ENCODE measurements at regions not wholly inside any gene's neighbourhood (a gene's known extent, or its start where the extent isn't known, plus 50 kb on each side); places are given as distances from the start of the nearest gene placed in this dataset.

- DNase-seq (ENCODE audit: low read depth, low spot score): no peak
Measured at GRCh38 chr2:23268467-23269263, 116.3 kb upstream of the KLHL29 start.

GRCh38 chr2:23269747-23270146, 115.2 kb upstream of the KLHL29 start:
- DNase-seq (ENCODE audit: low read depth, low spot score): no peak

DNA sequence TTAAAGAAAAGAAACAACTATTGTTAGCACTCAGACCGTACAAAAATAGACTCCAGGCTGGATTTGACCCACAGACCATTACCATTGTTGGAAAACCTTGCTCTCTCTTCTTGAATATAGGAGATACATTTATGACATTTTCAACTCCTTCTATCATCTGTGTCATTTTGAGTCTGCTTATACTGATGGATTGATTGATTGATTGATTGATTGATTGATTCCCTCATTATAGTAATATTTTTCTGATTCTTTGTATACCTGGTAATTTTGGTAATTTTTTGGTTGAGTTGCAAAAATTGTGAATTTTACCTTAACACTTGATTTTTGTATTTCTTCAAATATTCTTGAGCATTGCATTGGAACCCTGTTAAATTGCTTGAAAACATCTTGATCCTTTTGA, 114.2 kb upstream of the KLHL29 start:
- no peak for DNase-seq (ENCODE audit: low read depth, low spot score)

- no peak for DNase-seq (ENCODE audit: low read depth, low spot score)
Measured at GRCh38 chr2:23271230-23271629, 113.7 kb upstream of the KLHL29 start.

DNA sequence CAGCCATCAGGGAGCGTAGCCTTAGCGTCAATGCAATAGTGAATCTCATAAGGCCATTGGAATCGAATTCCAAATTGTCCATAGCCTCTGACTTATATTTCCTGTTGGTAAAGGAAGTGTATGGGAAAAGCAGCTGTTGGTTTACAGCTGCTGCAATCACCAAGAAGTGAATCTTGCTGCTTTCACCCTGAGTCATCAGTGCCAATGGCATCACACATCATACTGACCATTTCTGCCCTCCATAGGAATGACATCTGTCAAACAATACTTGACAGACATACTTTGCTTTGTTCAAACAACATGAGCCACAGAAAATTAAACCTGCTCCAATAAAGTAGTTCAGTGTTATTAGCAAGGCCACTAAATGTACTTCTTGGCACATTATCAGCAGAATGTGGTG, 111.2 kb upstream of the KLHL29 start:
- DNase-seq (ENCODE audit: low read depth, low spot score): no peak

DNA sequence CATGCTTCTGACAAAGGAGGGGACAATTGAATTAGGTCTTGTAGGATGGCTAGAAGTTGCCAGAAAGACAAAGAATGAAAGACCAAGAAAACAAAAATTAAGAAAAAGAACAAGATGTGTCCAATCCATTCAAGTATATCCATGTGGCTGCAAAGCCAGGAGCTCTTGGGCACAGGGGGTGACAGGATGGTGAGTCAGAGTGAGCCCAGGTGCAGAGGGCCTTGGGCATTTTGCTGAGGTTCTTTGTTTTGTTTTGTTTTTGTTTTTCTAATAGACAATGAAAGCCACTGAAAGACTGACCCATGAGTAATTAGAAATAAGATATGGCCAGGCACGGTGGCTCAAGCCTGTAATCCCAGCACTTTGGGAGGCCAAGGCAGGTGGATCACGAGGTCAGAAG, 104.6 kb upstream of the KLHL29 start:
- no peak for DNase-seq (ENCODE audit: low read depth, low spot score)

DNA sequence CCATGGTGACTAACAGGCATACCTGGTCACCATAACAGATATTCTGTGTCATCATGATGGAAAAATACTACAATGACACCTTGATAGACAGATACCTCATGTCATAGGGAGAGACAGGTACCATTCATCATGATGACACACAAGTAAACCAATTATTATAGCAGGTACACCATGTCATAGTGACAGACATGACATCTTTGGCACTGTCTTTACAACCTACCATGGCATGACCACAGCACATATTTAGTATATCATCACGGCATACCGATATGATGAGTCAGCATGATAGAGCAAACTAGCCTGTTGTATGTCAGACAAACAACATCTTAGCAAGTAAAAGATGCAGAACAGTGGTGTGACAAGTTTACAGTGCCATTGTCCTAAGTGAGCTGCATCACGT, 101.3 kb upstream of the KLHL29 start:
- DNase-seq (ENCODE audit: low read depth, low spot score): no peak

DNA sequence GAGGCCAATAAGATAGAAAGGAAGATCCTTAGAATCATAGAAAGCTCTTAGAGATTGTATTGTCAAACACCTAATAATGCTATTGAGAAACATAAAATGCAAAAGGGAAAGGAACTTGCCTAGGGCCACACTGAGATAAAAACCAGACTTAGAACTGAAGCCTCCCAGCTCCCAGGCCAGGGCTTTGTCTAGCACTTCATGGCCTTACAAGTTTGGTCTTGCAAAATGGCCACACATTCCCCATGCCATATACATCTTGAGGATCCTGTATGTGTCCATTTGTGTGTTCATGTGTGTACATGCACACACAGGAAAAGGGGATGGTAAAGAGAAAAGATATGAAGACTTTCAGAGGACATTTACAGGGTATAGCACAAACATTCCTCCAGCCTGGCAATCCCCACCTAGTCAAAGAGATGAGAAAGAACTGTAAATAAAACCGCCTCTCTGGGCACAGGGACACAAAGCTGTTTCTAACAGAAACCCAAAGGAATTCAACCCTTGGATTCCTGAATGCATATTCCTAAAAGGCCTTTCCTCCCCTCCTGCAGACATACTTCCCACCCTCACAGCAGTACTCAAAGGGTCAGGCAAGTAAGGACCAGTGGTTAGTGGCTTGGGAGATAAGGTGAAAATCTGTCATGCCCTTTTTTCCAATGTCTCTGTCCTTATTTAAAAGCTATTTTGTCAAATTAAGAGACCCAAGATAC, 99.7 kb upstream of the KLHL29 start:
- no peak for DNase-seq (ENCODE audit: low read depth, low spot score)

DNA sequence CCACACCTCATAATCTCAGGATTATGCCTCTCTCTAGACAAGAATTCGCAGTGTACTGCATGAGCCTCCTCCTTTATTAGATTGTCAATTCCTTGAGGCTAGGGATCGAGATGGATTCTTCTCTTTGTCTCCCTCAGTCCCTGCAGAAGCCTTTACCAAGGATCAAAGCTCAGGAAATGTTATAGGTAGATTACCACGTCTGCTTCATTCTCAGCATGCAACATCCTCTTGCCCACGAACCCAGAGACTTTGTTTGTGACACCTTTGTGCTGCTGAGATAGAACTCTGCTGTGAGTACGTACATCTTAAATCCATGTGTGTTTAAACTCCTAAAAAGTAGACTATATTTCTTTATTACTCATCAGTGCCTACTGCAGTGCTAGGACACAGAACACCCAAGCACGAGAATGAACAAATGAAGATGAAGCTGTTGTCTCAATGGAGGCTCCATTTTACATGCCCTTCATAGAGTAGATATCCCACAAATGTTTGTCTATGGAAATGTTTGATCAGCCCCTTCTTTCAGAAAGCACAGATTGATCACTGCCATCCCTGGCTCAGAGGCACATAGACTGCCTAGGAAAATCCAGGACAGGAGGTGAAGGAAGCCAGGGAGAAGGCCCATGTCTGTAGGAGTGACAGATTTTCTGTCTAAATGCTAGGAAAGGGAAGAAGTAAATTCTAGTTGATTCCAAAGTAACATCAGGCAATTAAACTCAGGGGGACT, 98.8 kb upstream of the KLHL29 start:
- DNase-seq (ENCODE audit: low read depth, low spot score): no peak

GRCh38 chr2:23286758-23287704, 97.9 kb upstream of the KLHL29 start:
- no peak for DNase-seq (ENCODE audit: low read depth, low spot score)

DNA sequence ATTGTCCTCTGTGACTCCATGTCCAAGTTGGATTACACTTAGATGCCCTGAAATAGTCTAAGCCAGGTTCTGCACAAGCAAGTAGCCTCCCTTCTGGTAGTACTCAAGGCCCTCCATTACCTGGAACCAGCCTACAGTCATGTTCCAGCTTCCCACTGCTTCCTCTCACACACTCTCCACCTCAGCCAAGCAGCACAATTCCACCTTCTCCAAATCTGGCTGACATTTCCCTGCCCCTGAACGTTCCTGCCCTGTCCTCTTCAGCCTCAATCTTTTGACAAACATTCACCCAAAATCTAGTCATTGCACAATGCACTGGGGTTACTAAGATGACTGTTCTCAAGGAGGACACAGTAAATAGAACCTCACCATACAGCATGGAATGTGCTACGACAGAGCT, 95.3 kb upstream of the KLHL29 start:
- no peak for DNase-seq (ENCODE audit: low read depth, low spot score)

GRCh38 chr2:23291239-23291638, 93.7 kb upstream of the KLHL29 start:
- DNase-seq (ENCODE audit: low read depth, low spot score): no peak

DNA sequence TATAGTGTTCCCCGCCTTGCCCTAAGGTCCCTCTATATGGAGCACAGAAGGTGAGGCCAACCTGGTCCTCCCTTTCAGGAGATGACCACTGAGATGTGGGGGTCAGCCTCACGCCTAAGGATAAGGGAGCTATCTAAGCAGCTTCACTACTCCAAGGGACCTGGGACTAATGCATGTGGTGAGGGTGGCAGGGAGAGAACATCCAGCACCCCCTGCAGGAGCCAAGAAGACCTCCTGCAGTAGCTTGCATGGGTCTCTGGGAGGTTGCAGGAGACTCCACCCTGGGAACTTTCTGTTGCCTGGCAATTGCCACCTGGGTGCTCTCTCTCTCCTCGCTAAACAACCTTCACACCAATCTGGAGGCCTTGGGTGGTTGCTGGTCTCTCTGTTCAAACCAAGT, 93.0 kb upstream of the KLHL29 start:
- DNase-seq (ENCODE audit: low read depth, low spot score): no peak

DNA sequence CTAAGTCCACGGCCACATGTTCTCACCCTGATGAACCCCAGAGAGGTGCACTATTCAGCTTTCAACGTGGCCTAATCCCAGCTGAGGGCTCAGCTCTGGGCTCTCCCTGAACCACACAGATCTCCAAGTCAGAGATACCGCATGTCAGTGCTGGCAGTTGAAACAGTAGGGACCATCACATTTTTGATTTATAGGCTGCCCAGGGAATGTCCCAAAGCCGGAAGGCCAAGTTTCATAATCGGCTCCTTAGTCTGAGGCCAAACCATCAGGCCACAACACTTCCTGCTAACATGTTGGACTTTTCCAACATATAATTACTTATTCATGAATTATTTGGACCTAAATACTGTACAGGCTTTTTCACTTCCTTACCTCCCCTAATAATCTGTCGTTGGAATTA, 91.9 kb upstream of the KLHL29 start:
- DNase-seq (ENCODE audit: low read depth, low spot score): no peak

DNA sequence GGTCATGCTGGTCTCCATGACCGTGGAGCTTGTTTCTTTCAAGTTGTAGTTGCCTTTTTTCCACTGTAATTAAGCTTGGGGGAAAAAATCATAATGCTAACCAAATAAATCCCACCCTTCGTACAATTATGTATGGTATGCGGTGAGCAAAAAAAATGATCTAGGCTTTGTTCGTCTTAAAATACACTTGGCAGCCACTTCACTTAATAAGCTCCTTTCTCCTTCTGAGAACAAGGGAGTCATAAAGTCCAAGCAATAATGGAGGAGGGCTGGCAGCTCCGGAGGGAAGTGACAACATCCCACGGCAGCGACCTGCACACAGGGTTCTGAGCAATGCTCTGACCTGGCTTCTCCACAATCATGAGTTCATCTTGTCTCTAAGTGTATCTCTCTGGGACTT, 91.2 kb upstream of the KLHL29 start:
- no peak for DNase-seq (ENCODE audit: low read depth, low spot score)

GRCh38 chr2:23294238-23294637, 90.7 kb upstream of the KLHL29 start:
- DNase-seq (ENCODE audit: low read depth, low spot score): no peak

DNA sequence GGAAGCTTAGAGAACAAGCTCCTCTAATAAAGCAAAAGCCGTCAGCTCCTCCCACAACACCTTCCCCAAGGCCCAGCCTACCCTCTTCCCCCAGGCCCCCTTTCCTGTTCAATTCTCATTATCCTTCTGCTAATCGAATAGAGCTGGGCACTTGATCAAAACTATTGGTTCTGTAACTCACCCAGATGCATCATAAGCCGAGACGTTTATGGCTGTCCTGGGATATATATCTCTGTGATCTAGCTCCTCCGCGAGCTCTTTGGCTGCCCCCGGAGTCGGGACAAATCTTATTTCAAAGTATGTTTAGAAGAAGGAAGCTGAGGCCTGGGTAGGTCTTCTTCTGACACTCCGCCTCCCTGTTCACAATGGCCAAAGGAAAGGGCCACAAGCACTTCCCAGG, 88.3 kb upstream of the KLHL29 start:
- DNase-seq (ENCODE audit: low read depth, low spot score): no peak

- DNase-seq (ENCODE audit: low read depth, low spot score): no peak
Measured at GRCh38 chr2:23297112-23297511, 87.9 kb upstream of the KLHL29 start.

GRCh38 chr2:23298551-23298950, 86.4 kb upstream of the KLHL29 start:
- DNase-seq (ENCODE audit: low read depth, low spot score): no peak

GRCh38 chr2:23299476-23300195, 85.3 kb upstream of the KLHL29 start:
- DNase-seq (ENCODE audit: low read depth, low spot score): no peak

DNA sequence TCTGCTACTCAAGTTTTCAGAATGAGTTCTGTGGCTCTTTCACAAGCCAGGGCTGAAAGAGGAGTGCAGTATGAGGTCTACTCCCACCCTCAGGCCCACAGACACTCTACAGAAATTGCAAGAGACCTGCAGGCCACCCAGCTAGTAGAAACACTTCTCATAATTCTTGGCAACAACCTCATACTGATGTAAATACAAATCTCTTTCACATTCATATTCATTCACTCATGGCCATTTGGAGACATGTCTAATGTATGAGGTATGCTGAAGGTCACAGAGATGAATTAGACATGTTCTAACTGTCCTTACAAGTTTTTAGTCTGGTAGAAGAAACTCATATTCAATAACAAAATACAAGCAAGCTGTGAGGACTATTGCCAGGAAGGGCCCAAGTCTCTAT, 83.8 kb upstream of the KLHL29 start:
- DNase-seq (ENCODE audit: low read depth, low spot score): no peak

All from pulmonary artery endothelial cell (primary cell).